Nephron (organoid): ENCODE measurements at regions not wholly inside any gene's neighbourhood (a gene's known extent, or its start where the extent isn't known, plus 50 kb on each side); places are given as distances from the start of the nearest gene placed in this dataset.

ENCODE experiments used
- H3K27ac Mint-ChIP-seq, 3 experiments: 2 replicates each; pipeline ENCODE4 v1.8.0; 2020; ENCODE audit warnings: mixed read lengths in 3 of 3, mild to moderate bottlenecking in 2 of 3, moderate library complexity in 1 of 3
- H3K27me3 Mint-ChIP-seq: 2 replicates; pipeline ENCODE4 v1.8.0; 2021; ENCODE audit warnings: low read depth, mild to moderate bottlenecking, moderate library complexity, mixed read lengths
- H3K36me3 Mint-ChIP-seq: 2 replicates; pipeline ENCODE4 v1.8.0; 2020; ENCODE audit warnings: low read depth, mixed read lengths
- H3K4me1 Mint-ChIP-seq: 2 replicates; pipeline ENCODE4 v1.8.0; 2020; ENCODE audit warnings: mixed read lengths
- H3K4me3 Mint-ChIP-seq, 3 experiments: 2 replicates each; pipeline ENCODE4 v1.8.0; 2020; ENCODE audit warnings: mild to moderate bottlenecking in 3 of 3, mixed read lengths in 3 of 3, moderate library complexity in 2 of 3
- H3K9me3 Mint-ChIP-seq: 2 replicates; pipeline ENCODE4 v1.8.0; 2020; ENCODE audit warnings: mixed read lengths
- TF ChIP-seq, protein P1 (sequence below), 3 experiments: fragments of 200-600 bp; sonication (generic); IDR thresholded peaks; one replicate each; pipeline ENCODE4 v1.5.0; 2021; ENCODE audit warnings: antibody characterized with exemption in 3 of 3; ENCODE audit not compliant: unreplicated experiment in 3 of 3

DNA sequence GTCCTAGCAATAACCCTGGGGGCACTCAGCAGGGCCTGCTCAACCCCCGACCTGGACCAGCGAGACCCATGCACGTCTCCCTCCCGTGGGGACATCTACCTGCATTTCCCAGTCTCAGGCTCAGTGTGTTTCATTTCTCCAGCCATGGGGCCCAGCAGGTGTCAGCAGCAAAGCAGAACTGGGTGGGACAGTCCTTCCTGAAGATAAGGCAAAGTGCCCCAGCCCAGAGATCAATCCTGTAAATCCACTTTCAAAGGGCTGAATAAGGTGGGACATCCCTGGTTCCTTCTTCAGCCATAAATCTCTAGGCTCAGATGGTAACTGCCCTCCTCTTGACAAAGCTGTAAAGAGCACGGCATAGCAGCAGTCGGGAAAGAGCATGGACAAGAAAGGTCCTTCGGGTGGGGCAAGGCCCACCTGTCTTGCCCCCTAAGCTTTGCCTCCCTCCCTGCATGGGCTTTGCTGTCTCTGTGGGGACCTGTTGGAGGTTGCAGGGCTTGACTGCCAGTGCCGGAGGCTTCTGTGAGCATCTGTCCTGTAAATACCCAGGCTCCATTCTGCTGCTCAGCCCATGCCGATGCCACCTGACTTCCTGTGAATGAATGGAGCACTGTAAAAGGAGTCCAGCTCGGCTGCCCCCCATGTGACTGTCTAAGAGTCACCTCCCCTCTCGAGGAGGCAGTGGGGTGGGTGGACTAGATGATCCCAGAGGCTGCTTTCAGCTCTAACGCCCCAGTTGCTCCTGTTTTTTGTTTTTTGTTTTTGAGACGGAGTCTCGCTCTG lies 84.8 kb upstream of the TBC1D3K start:
- Mint-ChIP-seq H3K9me3 (no peaks in the 10 kb centered on the region), H3K36me3 (no peaks in the 10 kb centered on the region), H3K27me3 (peaks cover 9% of the 10 kb centered on the region), H3K4me3 (no peak overlapping the region), H3K4me1 (peaks cover 1% of the 10 kb centered on the region), H3K27ac (no peak overlapping the region)
- TF ChIP-seq, protein P1, sequence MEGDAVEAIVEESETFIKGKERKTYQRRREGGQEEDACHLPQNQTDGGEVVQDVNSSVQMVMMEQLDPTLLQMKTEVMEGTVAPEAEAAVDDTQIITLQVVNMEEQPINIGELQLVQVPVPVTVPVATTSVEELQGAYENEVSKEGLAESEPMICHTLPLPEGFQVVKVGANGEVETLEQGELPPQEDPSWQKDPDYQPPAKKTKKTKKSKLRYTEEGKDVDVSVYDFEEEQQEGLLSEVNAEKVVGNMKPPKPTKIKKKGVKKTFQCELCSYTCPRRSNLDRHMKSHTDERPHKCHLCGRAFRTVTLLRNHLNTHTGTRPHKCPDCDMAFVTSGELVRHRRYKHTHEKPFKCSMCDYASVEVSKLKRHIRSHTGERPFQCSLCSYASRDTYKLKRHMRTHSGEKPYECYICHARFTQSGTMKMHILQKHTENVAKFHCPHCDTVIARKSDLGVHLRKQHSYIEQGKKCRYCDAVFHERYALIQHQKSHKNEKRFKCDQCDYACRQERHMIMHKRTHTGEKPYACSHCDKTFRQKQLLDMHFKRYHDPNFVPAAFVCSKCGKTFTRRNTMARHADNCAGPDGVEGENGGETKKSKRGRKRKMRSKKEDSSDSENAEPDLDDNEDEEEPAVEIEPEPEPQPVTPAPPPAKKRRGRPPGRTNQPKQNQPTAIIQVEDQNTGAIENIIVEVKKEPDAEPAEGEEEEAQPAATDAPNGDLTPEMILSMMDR (IDR thresholded peaks at IDR 0.05; ENCODE audit: unreplicated experiment in 3 of 3): no peak

DNA sequence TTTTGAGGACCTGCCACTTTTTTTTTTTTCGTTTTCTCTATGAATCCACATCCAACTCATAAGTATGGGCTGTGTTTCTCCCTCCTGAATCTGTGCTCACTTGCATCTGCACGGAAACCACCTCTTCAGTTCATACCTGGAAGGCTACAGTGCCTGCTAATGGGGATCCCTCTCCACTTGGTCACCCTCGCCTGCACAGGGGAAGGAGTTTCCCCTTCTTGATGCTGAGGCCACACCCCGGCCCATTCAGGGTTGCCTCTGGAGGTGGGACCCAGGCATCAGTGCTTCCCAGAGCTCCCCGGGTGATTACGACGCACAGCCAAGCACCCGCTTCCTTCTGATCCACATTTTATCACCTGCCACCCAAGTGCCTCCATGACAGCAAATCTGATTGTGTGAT lies 85.9 kb upstream of the TBC1D3K start:
- TF ChIP-seq, protein P1 (IDR thresholded peaks at IDR 0.05; ENCODE audit: unreplicated experiment in 3 of 3): no peak
- H3K27ac Mint-ChIP-seq: no peak overlapping the region
- peaks cover 3% of the 10 kb centered on the region for H3K27me3 Mint-ChIP-seq
- H3K4me3 Mint-ChIP-seq: no peak overlapping the region
- peaks cover 4% of the 10 kb centered on the region for H3K4me1 Mint-ChIP-seq
- no peaks in the 10 kb centered on the region for H3K9me3 Mint-ChIP-seq
- no peaks in the 10 kb centered on the region for H3K36me3 Mint-ChIP-seq

DNA sequence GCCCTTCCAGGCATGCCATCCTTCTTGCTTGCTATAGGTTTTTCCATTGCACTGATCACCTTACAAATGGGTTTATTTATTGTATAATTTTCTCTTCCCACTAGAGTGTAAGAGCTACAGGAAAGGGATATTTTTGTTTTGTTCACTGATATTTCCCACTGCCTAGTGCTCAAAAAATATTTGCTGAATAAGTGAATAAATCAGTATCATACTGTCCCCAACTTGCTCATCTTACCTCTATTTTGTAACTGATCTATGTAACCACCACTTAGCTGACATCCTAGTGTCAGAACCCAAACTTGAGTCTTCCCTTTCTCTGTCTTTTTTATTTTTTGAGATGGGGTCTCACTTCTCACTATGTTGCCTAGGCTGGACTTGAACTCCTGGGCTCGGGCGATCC lies 87.6 kb upstream of the TBC1D3K start:
- no peak overlapping the region for H3K4me3 Mint-ChIP-seq
- H3K4me1 Mint-ChIP-seq: peaks cover 4% of the 10 kb centered on the region
- H3K27ac Mint-ChIP-seq: no peak overlapping the region
- no peaks in the 10 kb centered on the region for H3K9me3 Mint-ChIP-seq
- TF ChIP-seq, protein P1 (IDR thresholded peaks at IDR 0.05; ENCODE audit: unreplicated experiment in 3 of 3): no peak
- H3K27me3 Mint-ChIP-seq: peaks cover 7% of the 10 kb centered on the region
- H3K36me3 Mint-ChIP-seq: no peaks in the 10 kb centered on the region

DNA sequence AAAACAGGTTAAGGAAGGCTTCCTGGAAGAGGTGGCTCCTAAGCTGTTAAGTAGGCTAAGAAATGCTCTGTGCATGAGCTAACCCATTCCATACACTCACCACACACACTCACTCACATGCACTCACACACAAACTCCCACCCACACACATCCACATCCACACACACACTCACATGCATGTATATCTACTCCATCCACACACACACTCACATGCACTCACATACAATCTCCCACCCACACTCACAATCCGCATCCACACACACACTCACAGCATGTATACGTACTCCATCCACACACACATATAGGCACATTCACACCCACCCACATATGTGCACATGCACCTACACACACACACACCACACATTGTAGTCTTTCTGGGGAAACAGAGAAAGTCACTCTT lies 89.3 kb upstream of the HNF1B start:
- TF ChIP-seq, protein P1 (IDR thresholded peaks at IDR 0.05; ENCODE audit: unreplicated experiment in 3 of 3): no peak
- peaks cover 4% of the 10 kb centered on the region for H3K27me3 Mint-ChIP-seq
- no peaks in the 10 kb centered on the region for H3K9me3 Mint-ChIP-seq
- peak overlapping the region in 1 of 3 experiments; percentile 20 for H3K27ac Mint-ChIP-seq
- H3K36me3 Mint-ChIP-seq: no peaks in the 10 kb centered on the region
- H3K4me3 Mint-ChIP-seq: no peak overlapping the region
- H3K4me1 Mint-ChIP-seq: peaks cover 12% of the 10 kb centered on the region

DNA sequence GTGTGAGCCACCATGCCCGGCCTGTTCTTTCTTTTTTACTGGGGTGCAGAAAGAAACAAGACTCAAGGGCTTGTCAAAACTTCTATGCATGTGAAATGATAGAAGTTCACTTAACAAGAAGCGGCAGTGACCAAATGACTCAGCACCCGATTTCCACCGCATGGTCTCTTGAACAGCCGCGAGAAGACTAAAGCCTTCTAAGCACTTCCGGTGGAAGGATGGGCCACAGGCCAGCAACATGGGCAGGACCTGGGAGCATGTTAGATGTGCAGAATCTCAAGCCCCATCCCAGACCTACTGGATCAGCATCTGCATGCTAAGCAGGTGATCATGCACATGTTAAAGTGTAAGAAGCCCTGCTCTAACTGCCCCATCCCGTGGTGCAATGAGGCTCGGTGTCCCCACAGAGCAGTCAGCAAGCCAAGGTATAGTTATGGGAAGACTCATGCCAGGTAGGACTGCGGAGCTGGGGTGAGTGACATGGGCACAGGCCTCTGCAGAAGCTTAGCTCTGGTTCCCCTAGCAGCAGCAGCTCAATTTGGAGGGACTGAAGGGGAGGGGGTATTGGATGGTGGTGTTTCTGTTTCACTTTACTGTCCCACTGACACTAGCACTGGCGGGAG lies 88.5 kb upstream of the HNF1B start:
- H3K4me3 Mint-ChIP-seq: no peak overlapping the region
- H3K9me3 Mint-ChIP-seq: no peaks in the 10 kb centered on the region
- no peaks in the 10 kb centered on the region for H3K36me3 Mint-ChIP-seq
- peaks cover 20% of the 10 kb centered on the region for H3K4me1 Mint-ChIP-seq
- peaks cover 4% of the 10 kb centered on the region for H3K27me3 Mint-ChIP-seq
- TF ChIP-seq, protein P1 (IDR thresholded peaks at IDR 0.05; ENCODE audit: unreplicated experiment in 3 of 3): no peak
- no peak overlapping the region for H3K27ac Mint-ChIP-seq
